GM10266 (cell line): ENCODE measurements at regions not wholly inside any gene's neighbourhood (a gene's known extent, or its start where the extent isn't known, plus 50 kb on each side); places are given as distances from the start of the nearest gene placed in this dataset.
"Not testable (repeated sequence)": the region's sequence is repeated elsewhere in the genome, so short reads cannot be mapped to it uniquely, and the experiment has no call there.

Source experiments
- DNase-seq: peaks from one replicate; pipeline ENCODE4 v3.0.0; 2012; ENCODE audit errors: extremely low spot score
- TF ChIP-seq, protein P1 (sequence below): IDR thresholded peaks from 2 replicates; pipeline ENCODE4 v1.5.1; 2012; ENCODE audit warnings: mild to moderate bottlenecking, low read depth; ENCODE audit not compliant: control insufficient read depth, insufficient read depth; ENCODE audit errors: missing control alignments

DNA sequence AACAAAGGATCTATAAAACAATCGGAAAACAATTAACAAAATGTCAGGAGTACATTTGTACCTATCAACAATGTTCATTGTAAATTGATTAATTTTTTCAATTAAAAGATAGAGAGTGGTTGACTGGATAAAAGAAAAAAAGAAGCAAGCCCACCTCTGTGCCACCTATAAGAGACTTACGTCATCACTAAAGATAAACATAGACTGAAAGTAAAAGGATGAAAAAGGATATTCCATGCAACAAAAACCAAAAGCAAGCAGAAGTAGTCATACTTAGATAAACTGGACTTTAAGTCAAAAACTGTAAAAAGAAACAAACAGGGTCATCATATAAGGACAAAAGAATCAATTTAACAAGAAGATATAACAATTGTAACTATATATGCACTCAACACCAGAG lies 197.4 kb downstream of the RASEF start:
- DNase-seq: no peak
- TF ChIP-seq, protein P1, sequence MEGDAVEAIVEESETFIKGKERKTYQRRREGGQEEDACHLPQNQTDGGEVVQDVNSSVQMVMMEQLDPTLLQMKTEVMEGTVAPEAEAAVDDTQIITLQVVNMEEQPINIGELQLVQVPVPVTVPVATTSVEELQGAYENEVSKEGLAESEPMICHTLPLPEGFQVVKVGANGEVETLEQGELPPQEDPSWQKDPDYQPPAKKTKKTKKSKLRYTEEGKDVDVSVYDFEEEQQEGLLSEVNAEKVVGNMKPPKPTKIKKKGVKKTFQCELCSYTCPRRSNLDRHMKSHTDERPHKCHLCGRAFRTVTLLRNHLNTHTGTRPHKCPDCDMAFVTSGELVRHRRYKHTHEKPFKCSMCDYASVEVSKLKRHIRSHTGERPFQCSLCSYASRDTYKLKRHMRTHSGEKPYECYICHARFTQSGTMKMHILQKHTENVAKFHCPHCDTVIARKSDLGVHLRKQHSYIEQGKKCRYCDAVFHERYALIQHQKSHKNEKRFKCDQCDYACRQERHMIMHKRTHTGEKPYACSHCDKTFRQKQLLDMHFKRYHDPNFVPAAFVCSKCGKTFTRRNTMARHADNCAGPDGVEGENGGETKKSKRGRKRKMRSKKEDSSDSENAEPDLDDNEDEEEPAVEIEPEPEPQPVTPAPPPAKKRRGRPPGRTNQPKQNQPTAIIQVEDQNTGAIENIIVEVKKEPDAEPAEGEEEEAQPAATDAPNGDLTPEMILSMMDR: no peak

DNA sequence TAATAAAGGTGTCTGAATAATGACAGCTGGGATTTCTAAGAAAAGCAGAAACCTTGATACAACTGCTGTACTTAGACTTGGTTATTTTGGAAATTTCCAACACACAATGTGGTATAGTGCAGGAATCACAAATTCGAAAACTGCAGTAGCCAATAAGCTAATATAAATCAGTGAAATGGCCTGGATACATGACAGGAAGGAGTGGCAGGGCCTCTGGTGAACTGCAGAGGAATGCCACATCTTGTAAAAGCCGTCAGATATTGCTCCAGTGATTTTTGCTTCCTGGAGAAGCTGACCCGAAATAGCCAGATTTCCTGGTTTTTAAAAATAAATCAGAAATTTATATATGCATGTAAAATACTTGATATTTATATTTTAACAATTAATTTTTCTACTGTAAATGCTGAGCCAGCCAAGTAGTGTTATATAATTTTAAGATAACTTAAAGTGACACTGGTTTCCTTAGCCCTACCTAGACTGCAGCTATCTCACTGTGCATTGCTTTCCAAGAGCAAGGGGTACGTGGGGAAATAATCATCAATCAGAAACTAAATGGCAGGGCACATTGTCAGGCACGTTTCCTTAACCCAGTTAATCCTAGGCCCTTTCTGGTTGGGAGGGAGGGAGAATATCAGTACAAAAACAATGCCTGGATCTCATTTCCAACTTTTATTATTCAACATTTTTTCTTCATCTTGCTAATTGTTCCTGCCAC lies 182.4 kb downstream of the RASEF start:
- DNase-seq: no peak
- TF ChIP-seq, protein P1: no peak

DNA sequence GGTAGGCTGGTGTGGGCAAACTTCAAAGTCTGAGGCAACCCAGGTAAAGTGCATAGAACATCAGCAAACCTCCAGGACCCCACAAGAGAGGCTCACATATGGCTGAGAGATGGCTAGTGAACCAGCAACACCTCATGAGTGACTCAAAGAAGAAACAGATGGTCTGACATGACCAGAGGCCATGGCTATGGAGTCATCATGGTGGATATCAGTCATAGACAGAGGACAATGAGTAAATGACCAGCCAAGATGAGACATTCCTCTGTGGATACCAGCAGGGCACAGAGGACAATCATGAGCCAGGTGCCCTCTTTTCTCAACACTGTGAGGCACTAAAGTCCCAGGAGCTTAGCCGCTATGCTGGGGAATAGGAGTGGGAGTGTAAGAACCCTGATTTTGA lies 180.8 kb downstream of the RASEF start:
- no peak for DNase-seq
- TF ChIP-seq, protein P1: no peak

DNA sequence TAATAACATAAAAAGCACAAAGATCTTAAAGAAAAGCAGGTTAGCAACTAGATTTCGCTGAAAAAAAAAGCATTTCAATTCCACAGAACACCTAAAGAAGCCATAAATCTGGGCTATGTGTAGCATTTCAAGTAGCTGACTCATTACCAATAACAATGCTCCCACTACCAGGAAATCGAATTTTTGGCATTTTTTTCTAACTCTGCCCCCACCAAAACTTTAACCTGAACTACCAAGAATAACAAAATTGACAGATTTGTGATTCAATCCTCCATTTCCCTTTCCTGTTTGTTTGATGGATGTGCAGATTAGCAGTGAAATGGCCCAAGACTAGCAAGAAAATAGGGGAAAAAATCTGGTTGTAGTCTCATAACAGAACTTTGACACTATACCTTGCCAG lies 180.2 kb downstream of the RASEF start:
- DNase-seq: no peak
- TF ChIP-seq, protein P1: no peak

DNA sequence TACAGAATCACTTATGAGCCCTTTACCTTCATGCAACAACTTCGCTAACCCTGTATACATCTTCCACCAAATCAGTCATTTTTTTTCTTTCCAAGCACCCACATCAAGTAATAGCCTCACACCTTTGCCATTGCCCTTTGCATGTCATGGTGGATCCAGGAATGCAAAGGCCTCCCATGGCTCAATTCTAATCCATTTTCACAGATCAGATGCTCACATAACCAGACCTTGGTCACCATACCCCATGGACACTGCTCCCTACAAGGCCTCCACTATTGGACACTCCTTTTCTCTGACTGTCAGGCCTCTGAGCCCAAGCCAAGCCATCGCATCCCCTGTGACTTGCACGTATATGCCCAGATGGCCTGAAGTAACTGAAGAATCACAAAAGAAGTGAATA lies 179.5 kb downstream of the RASEF start:
- TF ChIP-seq, protein P1: no peak
- DNase-seq: no peak

DNA sequence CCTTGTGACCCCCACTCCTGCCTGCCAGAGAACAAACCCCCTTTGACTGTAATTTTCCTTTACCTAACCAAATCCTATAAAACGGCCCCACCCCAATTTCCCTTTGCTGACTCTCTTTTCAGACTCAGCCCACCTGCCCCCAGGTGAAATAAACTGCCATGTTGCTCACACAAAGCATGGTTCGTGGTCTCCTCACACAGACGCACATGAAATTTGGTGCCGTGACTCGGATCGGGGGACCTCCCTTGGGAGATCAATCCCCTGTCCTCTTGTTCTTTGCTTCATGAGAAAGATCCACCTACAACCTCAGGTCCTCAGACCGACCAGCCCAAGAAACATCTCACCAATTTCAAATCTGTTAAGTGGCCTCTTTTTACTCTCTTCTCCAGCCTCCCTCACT lies 179.0 kb downstream of the RASEF start:
- not testable (repeated sequence) for DNase-seq

DNA sequence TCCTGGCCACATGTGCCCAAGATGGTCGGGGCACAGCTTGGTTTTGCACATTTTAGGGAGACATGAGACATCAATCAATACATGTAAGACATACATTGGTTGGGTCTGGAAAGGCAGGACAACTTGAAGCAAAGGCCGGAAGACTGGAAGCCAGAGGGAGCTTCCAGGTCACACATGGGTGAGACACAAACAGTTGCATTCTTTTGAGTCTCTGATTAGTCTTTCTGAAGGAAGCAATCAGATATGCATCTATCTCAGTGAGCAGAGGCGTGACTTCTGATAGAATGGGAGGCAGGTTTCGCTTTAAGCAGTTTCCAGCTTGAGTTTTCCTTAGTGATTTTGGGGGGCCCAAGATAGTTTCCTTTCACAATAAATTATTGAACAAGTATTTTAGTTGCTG lies 172.5 kb downstream of the RASEF start:
- DNase-seq: no peak
- TF ChIP-seq, protein P1: no peak

DNA sequence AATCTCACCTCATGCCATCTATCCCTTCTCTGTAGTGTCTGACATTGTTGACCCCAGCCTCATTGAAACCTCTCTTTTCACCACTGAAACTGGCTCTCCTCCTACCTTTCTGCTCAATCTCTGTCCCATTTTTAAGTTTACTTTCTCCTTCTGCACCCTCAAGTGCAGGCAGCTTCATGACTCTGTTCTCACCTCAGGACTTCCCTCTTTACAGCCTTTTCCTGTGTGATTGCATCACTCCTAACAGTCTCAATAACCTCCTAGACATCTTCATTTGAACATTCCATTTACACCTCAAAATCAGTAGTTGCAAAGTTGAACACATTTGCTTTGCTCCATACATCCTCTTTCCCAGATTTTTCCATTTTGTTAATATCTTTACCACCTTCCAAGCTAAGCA lies 172.1 kb downstream of the RASEF start:
- no peak for DNase-seq
- TF ChIP-seq, protein P1: no peak
